ENCODE measurements at regions not wholly inside any gene's neighbourhood (a gene's known extent, or its start where the extent isn't known, plus 50 kb on each side); places are given as distances from the start of the nearest gene placed in this dataset.

DNA sequence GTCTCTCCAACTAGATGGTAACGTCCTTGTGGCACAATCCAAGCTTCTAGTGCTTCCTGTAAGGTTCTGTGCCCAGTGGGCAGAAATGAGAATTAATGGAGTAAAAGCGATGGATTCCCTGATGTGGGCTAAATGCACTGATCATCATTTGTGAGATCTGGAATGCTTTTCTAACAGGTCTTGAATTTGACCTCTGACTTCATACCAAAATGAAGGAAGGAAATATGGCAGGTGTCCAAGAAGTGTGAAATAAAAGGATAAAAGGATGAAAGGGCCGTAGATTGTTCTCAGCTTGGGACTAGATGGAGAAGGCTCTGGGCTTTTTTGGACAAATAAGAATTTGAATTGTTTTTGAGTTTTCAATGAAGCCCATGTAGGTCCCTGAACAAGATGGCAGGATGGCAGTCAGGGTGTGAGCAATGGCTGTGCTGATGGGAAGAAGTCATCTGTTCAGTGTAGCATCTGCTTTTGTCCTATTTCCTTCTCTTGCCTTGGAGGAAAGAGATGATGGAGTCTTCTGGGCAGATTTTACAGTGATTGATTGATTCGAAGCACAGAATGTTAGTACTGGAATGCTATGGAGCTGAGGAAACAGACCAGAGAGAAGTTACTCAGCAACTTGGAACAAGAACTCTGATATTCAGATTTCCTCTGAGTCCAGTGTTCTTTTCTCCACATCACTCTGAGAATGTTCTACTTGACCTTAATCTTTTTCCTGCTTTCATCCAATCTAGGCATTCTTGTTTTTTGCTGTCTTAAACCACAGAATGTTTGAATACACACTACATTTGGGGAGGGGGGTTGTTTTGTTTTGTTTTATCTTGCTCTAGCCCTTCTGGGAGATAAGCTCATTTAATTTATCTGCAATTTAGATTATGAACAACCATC is 286.0 kb downstream of the HLX start:
- H3K27me3 ChIP-seq (replicated peaks in 1 of 2; ENCODE audit: control insufficient read depth in 2 of 2, extremely low read depth in 1 of 2, insufficient read depth in 2 of 2, low read length in 1 of 2), result no peaks in the 10 kb centered on the region
- DNase-seq (no peak), ATAC-seq (replicated peaks in 1 of 4) (no peak)
- H3K4me3 Mint-ChIP-seq, result no peak overlapping the region
- ChIA-PET POLR2A (no interaction called here), CTCF (no interaction called here)
- peaks cover 0 to 3% (median 0%) of the 10 kb centered on the region in 3 donors for H3K4me1 Mint-ChIP-seq
- H3K4me3 ChIP-seq (ENCODE audit: control insufficient read depth in 1 of 2, extremely low read depth in 1 of 2, low read length in 1 of 2), result no peak overlapping the region
- H3K27ac Mint-ChIP-seq, result no peak overlapping the region
- no peaks in the 10 kb centered on the region for H3K36me3 ChIP-seq (ENCODE audit: control insufficient read depth in 2 of 2, extremely low read depth in 1 of 2, insufficient read depth in 1 of 2, low read length in 1 of 2)
- H3K9me3 Mint-ChIP-seq, result no peaks in the 10 kb centered on the region
- H3K27ac ChIP-seq (ENCODE audit: low read length), result no peak overlapping the region
- H3K4me1 ChIP-seq (ENCODE audit: control insufficient read depth in 1 of 2, extremely low read depth in 1 of 2, insufficient read depth in 2 of 2, low read length in 2 of 2), result no peaks in the 10 kb centered on the region
- no peaks in the 10 kb centered on the region for H3K36me3 Mint-ChIP-seq
- 81% methylated on average over 4 of the region's 4 CpGs for WGBS (ENCODE audit: insufficient coverage)
- peaks cover 5 to 10% of the 10 kb centered on the region in 2 donors for H3K27me3 Mint-ChIP-seq
- H3K9me3 ChIP-seq, result no peaks in the 10 kb centered on the region

DNA sequence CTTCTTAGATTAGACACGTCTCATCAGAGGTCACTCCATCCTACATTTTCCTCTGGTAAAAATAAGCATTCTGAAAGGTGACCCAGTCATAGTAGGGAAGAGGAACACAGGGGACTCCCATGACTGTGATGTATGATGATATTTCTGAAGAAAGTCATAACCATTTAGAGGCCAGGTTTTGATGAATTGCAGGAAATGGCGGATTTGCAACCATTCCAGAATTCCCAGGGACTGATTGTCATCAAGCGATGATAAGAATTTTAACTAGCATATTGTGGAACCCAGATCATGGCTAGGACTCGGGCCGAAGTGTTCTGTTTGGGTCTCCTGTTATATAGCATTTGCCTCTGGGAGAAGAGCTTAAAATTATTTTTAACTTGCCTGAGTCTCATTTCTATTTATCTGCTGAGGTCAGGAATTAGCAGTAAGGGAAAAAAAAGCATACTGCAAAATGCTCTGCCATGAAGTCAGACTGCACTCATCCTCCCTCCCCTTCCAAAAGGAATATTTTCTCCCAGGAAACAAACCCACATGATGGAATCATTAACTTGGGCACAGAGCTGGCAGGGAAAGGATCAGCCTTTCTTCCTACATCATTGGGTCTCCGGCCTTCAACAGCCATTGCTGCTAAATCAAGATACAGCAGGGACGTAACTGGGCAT is 286.7 kb downstream of the HLX start:
- no peaks in the 10 kb centered on the region for H3K4me1 ChIP-seq (ENCODE audit: control insufficient read depth in 1 of 2, extremely low read depth in 1 of 2, insufficient read depth in 2 of 2, low read length in 2 of 2)
- 60% methylated on average over 2 of the region's 7 CpGs for WGBS (ENCODE audit: insufficient coverage)
- Mint-ChIP-seq H3K9me3 (no peaks in the 10 kb centered on the region), H3K4me1 (peaks cover 0 to 3% (median 0%) of the 10 kb centered on the region in 3 donors), H3K4me3 (no peak overlapping the region), H3K27ac (no peak overlapping the region), H3K36me3 (no peaks in the 10 kb centered on the region), H3K27me3 (peaks cover 5 to 9% of the 10 kb centered on the region in 2 donors)
- DNase-seq (no peak), ATAC-seq (replicated peaks in 1 of 4) (no peak)
- no peak overlapping the region for H3K27ac ChIP-seq (ENCODE audit: low read length)
- no peaks in the 10 kb centered on the region for H3K9me3 ChIP-seq
- no peaks in the 10 kb centered on the region for H3K27me3 ChIP-seq (replicated peaks in 1 of 2; ENCODE audit: control insufficient read depth in 2 of 2, extremely low read depth in 1 of 2, insufficient read depth in 2 of 2, low read length in 1 of 2)
- ChIA-PET CTCF (no interaction called here), POLR2A (no interaction called here)
- no peaks in the 10 kb centered on the region for H3K36me3 ChIP-seq (ENCODE audit: control insufficient read depth in 2 of 2, extremely low read depth in 1 of 2, insufficient read depth in 1 of 2, low read length in 1 of 2)
- no peak overlapping the region for H3K4me3 ChIP-seq (ENCODE audit: control insufficient read depth in 1 of 2, extremely low read depth in 1 of 2, low read length in 1 of 2)

DNA sequence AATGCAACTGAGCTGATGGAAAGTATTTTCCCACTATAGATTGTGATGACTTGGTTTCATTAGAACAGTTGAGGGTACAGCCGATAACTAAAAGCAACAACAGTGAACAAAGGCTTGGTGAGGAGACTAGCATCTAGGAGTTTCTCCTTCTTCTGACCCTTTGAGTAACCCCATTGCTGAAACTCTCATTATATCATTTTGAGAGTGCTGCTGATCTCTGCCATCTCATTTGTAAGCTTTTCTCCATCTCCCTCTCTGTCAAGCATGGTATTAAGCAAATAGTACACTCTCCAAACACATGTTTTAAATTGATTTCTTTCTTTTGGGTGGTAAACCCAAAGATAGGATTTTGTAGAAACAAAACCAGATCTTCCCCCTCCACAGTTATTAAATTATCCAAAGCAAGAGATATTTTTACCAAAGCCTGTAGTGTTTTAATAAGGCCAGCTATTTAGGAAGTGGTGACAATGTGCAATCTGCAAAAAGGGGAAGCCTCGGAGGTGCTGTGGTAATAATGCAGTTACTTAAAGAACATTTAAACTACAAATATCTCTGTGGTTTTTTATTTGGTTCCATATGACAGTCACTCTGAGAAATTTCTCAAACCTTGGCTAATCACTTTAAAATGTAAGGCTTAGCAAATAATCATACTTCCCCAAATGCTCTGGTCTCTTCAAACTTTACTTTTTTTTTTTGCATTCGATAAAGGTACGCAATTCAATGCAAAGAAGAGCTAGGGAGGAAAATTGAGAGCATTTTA is 287.5 kb downstream of the HLX start:
- peaks cover 0 to 3% (median 0%) of the 10 kb centered on the region in 3 donors for H3K4me1 Mint-ChIP-seq
- ATAC-seq (replicated peaks in 1 of 4) (no peak), DNase-seq (peak in 5 of 35 experiments; percentile 0 to 30 (median 2))
- H3K27me3 Mint-ChIP-seq, result peaks cover 4 to 7% of the 10 kb centered on the region in 2 donors
- H3K4me3 ChIP-seq (ENCODE audit: control insufficient read depth in 1 of 2, extremely low read depth in 1 of 2, low read length in 1 of 2), result no peak overlapping the region
- no peaks in the 10 kb centered on the region for H3K36me3 Mint-ChIP-seq
- WGBS (ENCODE audit: insufficient coverage), result no CpG with 5 or more reads among the region's 4 CpGs
- no peak overlapping the region for H3K27ac ChIP-seq (ENCODE audit: low read length)
- H3K36me3 ChIP-seq (ENCODE audit: control insufficient read depth in 2 of 2, extremely low read depth in 1 of 2, insufficient read depth in 1 of 2, low read length in 1 of 2), result no peaks in the 10 kb centered on the region
- CTCF ChIA-PET, result no interaction called here
- H3K9me3 Mint-ChIP-seq, result peaks cover 0 to 6% (median 4%) of the 10 kb centered on the region in 3 donors
- H3K27ac Mint-ChIP-seq, result no peak overlapping the region
- H3K9me3 ChIP-seq, result no peaks in the 10 kb centered on the region
- POLR2A ChIA-PET, result no interaction called here
- H3K27me3 ChIP-seq (replicated peaks in 1 of 2; ENCODE audit: control insufficient read depth in 2 of 2, extremely low read depth in 1 of 2, insufficient read depth in 2 of 2, low read length in 1 of 2), result no peaks in the 10 kb centered on the region
- no peak overlapping the region for H3K4me3 Mint-ChIP-seq
- H3K4me1 ChIP-seq (ENCODE audit: control insufficient read depth in 1 of 2, extremely low read depth in 1 of 2, insufficient read depth in 2 of 2, low read length in 2 of 2), result no peaks in the 10 kb centered on the region

DNA sequence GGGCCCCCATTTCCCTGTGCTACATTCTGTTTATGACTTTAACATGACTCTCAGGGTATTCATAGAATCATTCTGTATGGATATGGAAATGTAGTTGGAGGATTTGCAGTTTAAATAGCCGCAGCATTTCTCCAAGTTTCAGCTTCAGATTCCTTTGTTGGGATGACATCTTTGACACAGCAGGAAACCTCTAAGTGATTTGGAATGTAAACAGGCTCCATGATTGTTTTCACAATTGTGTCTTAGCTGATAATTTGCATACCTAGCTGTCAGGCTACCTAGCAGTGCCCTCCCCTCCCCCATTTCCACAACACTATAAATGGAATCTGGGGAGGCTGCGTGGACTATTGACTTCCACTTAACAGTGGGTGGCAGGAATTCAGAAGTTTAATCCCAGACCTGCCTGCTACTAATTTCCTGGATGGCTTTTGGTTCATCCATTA is 290.2 kb downstream of the HLX start:
- no peaks in the 10 kb centered on the region for H3K36me3 ChIP-seq (ENCODE audit: control insufficient read depth in 2 of 2, extremely low read depth in 1 of 2, insufficient read depth in 1 of 2, low read length in 1 of 2)
- no peaks in the 10 kb centered on the region for H3K9me3 ChIP-seq
- POLR2A ChIA-PET, result no interaction called here
- peaks cover 2 to 4% of the 10 kb centered on the region in 2 donors for H3K27me3 Mint-ChIP-seq
- H3K4me1 Mint-ChIP-seq, result peaks cover 0 to 3% (median 0%) of the 10 kb centered on the region in 3 donors
- H3K27ac Mint-ChIP-seq, result no peak overlapping the region
- no peaks in the 10 kb centered on the region for H3K4me1 ChIP-seq (ENCODE audit: control insufficient read depth in 1 of 2, extremely low read depth in 1 of 2, insufficient read depth in 2 of 2, low read length in 2 of 2)
- WGBS (ENCODE audit: insufficient coverage), result no CpG with 5 or more reads among the region's 2 CpGs
- no peak overlapping the region for H3K4me3 ChIP-seq (ENCODE audit: control insufficient read depth in 1 of 2, extremely low read depth in 1 of 2, low read length in 1 of 2)
- peaks cover 0 to 8% (median 7%) of the 10 kb centered on the region in 3 donors for H3K9me3 Mint-ChIP-seq
- H3K27me3 ChIP-seq (replicated peaks in 1 of 2; ENCODE audit: control insufficient read depth in 2 of 2, extremely low read depth in 1 of 2, insufficient read depth in 2 of 2, low read length in 1 of 2), result no peaks in the 10 kb centered on the region
- no peaks in the 10 kb centered on the region for H3K36me3 Mint-ChIP-seq
- no peak for DNase-seq
- no peak overlapping the region for H3K4me3 Mint-ChIP-seq
- CTCF ChIA-PET, result no interaction called here
- no peak overlapping the region for H3K27ac ChIP-seq (ENCODE audit: low read length)
- no peak for ATAC-seq (replicated peaks in 1 of 4)

DNA sequence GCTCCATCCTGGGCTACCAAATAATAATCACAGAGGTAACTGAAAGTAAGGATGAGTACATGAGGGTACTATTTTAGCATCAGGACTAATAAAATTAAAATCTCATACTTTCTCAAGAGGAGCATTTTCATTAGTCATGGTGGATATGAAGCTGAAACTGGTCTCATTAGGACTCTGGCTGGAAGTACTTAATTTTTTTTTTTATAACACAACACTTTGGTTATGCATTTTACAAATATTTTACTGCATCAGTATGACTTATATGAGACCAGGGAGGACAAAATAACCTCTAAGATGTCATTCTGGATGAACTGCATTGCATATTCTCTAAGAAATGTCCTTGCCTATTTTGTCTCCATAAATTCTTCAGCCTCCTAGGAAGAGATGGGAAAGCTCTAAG is 290.9 kb downstream of the HLX start:
- Mint-ChIP-seq H3K27me3 (peaks cover 0 to 2% of the 10 kb centered on the region in 2 donors), H3K27ac (no peak overlapping the region), H3K4me1 (peaks cover 0 to 3% (median 0%) of the 10 kb centered on the region in 3 donors), H3K9me3 (peaks cover 0 to 8% (median 7%) of the 10 kb centered on the region in 3 donors), H3K4me3 (no peak overlapping the region), H3K36me3 (no peaks in the 10 kb centered on the region)
- DNase-seq, result no peak
- H3K9me3 ChIP-seq, result no peaks in the 10 kb centered on the region
- H3K36me3 ChIP-seq (ENCODE audit: control insufficient read depth in 2 of 2, extremely low read depth in 1 of 2, insufficient read depth in 1 of 2, low read length in 1 of 2), result no peaks in the 10 kb centered on the region
- CTCF ChIA-PET, result no interaction called here
- no peaks in the 10 kb centered on the region for H3K4me1 ChIP-seq (ENCODE audit: control insufficient read depth in 1 of 2, extremely low read depth in 1 of 2, insufficient read depth in 2 of 2, low read length in 2 of 2)
- H3K27me3 ChIP-seq (replicated peaks in 1 of 2; ENCODE audit: control insufficient read depth in 2 of 2, extremely low read depth in 1 of 2, insufficient read depth in 2 of 2, low read length in 1 of 2), result no peaks in the 10 kb centered on the region
- H3K4me3 ChIP-seq (ENCODE audit: control insufficient read depth in 1 of 2, extremely low read depth in 1 of 2, low read length in 1 of 2), result no peak overlapping the region
- no peak for ATAC-seq (replicated peaks in 1 of 4)
- POLR2A ChIA-PET, result interaction anchor here in 1 of 2 donors (1.0 kb wide), 1 partner anchor 8 kb away, joined by 3 read pairs; no protein-coding TSS in a partner anchor
- H3K27ac ChIP-seq (ENCODE audit: low read length), result no peak overlapping the region

DNA sequence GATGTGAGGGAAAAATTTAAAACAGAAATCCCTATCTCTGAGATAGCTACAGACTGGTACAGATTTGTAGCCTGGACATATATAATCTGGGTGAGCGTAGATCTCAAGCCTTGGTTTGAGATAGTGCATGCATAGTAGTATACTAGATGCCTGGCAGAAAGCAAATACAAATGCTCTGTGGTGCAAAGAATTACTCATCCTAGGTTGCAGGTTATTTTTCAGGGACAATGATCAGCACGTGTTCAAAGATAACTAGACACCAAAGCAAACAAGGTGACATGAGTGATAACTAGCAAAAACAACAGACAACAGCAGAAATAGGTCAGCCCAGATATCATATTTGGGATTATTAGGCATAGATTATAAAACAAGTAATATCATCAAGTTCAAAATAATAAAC is 292.5 kb downstream of the HLX start:
- ATAC-seq (replicated peaks in 1 of 4), result no peak
- CTCF ChIA-PET, result no interaction called here

More for the DNA sequence above, 292.5 kb downstream of the HLX start:
- Histone ChIP-seq H3K27ac (ENCODE audit: low read length) (no peak overlapping the region), H3K36me3 (ENCODE audit: control insufficient read depth in 2 of 2, extremely low read depth in 1 of 2, insufficient read depth in 1 of 2, low read length in 1 of 2) (no peaks in the 10 kb centered on the region), H3K4me3 (ENCODE audit: control insufficient read depth in 1 of 2, extremely low read depth in 1 of 2, low read length in 1 of 2) (no peak overlapping the region), H3K27me3 (replicated peaks in 1 of 2; ENCODE audit: control insufficient read depth in 2 of 2, extremely low read depth in 1 of 2, insufficient read depth in 2 of 2, low read length in 1 of 2) (no peaks in the 10 kb centered on the region), H3K4me1 (ENCODE audit: control insufficient read depth in 1 of 2, extremely low read depth in 1 of 2, insufficient read depth in 2 of 2, low read length in 2 of 2) (no peaks in the 10 kb centered on the region), H3K9me3 (no peaks in the 10 kb centered on the region)
- peaks cover 0 to 2% of the 10 kb centered on the region in 2 donors for H3K27me3 Mint-ChIP-seq
- peaks cover 0 to 8% (median 7%) of the 10 kb centered on the region in 3 donors for H3K9me3 Mint-ChIP-seq
- H3K27ac Mint-ChIP-seq, result no peak overlapping the region
- DNase-seq, result no peak
- 50% methylated on average over 1 of the region's 2 CpGs for WGBS (ENCODE audit: insufficient coverage)
- H3K4me1 Mint-ChIP-seq, result peaks cover 0 to under 1% (median 0%) of the 10 kb centered on the region in 3 donors
- POLR2A ChIA-PET, result no interaction called here
- no peaks in the 10 kb centered on the region for H3K36me3 Mint-ChIP-seq
- H3K4me3 Mint-ChIP-seq, result no peak overlapping the region
